Epithelial cell of proximal tubule (primary cell): ENCODE measurements at regions not wholly inside any gene's neighbourhood (a gene's known extent, or its start where the extent isn't known, plus 50 kb on each side); places are given as distances from the start of the nearest gene placed in this dataset.

Experiments
- DNase-seq: peaks from one replicate; pipeline ENCODE4 v3.0.0-alpha.2; 2011; ENCODE audit warnings: low read depth
- H3K4me3 ChIP-seq: 2 replicates; pipeline ENCODE4 v1.5.1; 2011; ENCODE audit warnings: low read depth, mild to moderate bottlenecking, low read length
- TF ChIP-seq, protein P1 (sequence below): conservative IDR thresholded peaks from 2 replicates; pipeline ENCODE4 v1.5.1; 2012; ENCODE audit warnings: low read depth, mild to moderate bottlenecking, low read length

- TF ChIP-seq, protein P1, sequence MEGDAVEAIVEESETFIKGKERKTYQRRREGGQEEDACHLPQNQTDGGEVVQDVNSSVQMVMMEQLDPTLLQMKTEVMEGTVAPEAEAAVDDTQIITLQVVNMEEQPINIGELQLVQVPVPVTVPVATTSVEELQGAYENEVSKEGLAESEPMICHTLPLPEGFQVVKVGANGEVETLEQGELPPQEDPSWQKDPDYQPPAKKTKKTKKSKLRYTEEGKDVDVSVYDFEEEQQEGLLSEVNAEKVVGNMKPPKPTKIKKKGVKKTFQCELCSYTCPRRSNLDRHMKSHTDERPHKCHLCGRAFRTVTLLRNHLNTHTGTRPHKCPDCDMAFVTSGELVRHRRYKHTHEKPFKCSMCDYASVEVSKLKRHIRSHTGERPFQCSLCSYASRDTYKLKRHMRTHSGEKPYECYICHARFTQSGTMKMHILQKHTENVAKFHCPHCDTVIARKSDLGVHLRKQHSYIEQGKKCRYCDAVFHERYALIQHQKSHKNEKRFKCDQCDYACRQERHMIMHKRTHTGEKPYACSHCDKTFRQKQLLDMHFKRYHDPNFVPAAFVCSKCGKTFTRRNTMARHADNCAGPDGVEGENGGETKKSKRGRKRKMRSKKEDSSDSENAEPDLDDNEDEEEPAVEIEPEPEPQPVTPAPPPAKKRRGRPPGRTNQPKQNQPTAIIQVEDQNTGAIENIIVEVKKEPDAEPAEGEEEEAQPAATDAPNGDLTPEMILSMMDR, result no peak
- DNase-seq, result no peak
- no peak overlapping the region for H3K4me3 ChIP-seq
Observed at GRCh38 chr1:232452736-232453440, 177.0 kb downstream of the SIPA1L2 start.

DNA sequence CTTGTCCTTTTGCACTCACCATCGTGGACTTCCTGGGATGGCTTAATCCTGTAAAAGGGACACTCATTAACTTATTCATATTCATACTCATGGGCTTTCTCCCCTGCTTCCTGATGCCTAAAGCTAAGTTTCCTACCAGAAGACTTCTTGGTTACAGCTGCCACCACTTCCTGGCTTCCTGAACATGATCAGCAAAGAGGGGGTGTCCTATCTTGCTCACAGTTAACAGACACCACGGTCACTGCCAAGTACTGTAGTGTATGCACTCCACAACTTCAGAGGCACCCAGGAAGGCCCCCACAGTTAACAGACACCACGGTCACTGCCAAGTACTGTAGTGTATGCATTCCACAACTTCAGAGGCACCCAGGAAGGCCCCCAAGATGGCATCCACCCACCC lies 177.8 kb downstream of the SIPA1L2 start:
- H3K4me3 ChIP-seq, result no peak overlapping the region
- TF ChIP-seq, protein P1, result no peak
- DNase-seq, result no peak

DNA sequence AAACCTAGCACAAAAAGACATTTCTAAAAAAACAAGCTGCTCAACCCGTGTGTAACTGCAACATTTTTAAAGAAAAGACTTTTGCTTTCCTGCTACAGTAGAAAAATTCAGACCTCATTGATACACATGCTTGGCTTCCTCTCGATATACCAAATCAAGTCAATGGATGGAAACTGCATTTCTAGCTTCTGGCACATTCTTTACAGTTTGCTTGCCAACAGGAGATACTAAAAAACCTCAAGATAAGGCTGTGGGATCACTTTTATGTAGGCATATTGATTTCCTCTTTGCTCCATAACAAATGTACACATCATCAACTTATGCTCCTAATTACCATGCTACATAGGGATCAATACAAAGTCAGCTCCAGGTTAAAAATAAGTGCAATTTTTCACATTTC lies 178.4 kb downstream of the SIPA1L2 start:
- no peak for DNase-seq
- H3K4me3 ChIP-seq, result no peak overlapping the region
- TF ChIP-seq, protein P1, result no peak

DNA sequence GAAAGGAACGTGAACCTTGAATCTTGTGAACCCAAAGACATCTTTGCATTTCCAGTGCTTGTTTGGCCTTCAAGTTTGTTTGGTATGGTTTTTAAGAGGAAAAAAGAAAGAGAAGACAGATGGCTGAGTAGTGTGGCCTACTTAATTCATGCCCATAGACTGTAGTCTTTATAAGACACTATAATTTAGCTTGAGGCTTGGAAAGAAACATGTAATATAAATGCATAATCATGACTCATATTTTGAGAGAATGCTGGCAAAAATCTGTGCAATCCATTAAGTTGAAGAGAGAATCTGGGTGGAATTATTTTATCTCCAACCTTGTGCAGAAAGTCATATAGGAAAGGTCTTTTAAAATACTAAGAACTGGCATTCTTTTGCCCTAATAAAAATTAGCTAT lies 179.3 kb downstream of the SIPA1L2 start:
- H3K4me3 ChIP-seq, result no peak overlapping the region
- TF ChIP-seq, protein P1, result no peak
- no peak for DNase-seq

GRCh38 chr1:232447125-232447524 lies 182.8 kb downstream of the SIPA1L2 start:
- no peak for DNase-seq
- no peak overlapping the region for H3K4me3 ChIP-seq
- TF ChIP-seq, protein P1, result no peak

- peak; percentile 78 for DNase-seq
Observed at GRCh38 chr1:232445361-232446106, 184.4 kb downstream of the SIPA1L2 start.

More at GRCh38 chr1:232445361-232446106, 184.4 kb downstream of the SIPA1L2 start:
- TF ChIP-seq, protein P1, result no peak
- no peak overlapping the region for H3K4me3 ChIP-seq
